ENCODE measurements at regions not wholly inside any gene's neighbourhood (a gene's known extent, or its start where the extent isn't known, plus 50 kb on each side); places are given as distances from the start of the nearest gene placed in this dataset.

DNA sequence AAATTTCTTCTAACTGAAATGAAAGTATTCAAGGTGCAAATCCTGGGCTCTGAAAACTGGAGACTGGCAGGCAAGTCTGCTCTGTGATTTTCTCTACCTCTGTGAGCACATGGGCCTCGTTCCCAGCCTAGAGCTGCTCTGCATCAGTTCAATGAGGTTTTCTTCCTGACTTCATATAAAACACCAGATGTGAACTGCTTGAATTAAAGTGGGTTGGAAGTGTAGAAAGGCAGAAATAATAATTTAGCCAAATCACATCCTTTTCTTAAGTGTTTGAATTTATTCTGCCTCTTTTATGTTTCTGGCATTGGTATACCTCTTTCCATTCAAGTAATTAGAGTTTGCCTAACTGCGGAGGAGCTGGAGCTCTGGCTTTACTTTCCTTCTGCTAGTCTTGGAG is 540.8 kb downstream of the OLFM4 start:
- no peaks in the 10 kb centered on the region for H3K9me3 ChIP-seq
- H3K27ac ChIP-seq: no peak overlapping the region
- no peaks in the 10 kb centered on the region for H3K36me3 ChIP-seq
- TF ChIP-seq POLR2AphosphoS5 (IDR thresholded peaks at IDR 0.05; ENCODE audit: insufficient read depth in 1 of 2, low read depth in 1 of 2): no peak
- no peak for TF ChIP-seq CTCF (IDR thresholded peaks at IDR 0.05)
- no peak for TF ChIP-seq POLR2A (IDR thresholded peaks at IDR 0.05)
- H3K4me3 ChIP-seq: no peak overlapping the region
- no peak for DNase-seq (ENCODE audit: extremely low spot score in 2 of 2)
- intact Hi-C loops (cut with DNase I): no loop called here
- no peaks in the 10 kb centered on the region for H3K4me1 ChIP-seq
- no peaks in the 10 kb centered on the region for H3K27me3 ChIP-seq

GRCh38 chr13:53601113-53601512 is 572.5 kb downstream of the OLFM4 start:
- H3K4me1 ChIP-seq: no peaks in the 10 kb centered on the region
- no peak for DNase-seq (ENCODE audit: extremely low spot score in 2 of 2)
- no peak for TF ChIP-seq POLR2A (IDR thresholded peaks at IDR 0.05)
- TF ChIP-seq POLR2AphosphoS5 (IDR thresholded peaks at IDR 0.05; ENCODE audit: insufficient read depth in 1 of 2, low read depth in 1 of 2): no peak
- no peak for TF ChIP-seq CTCF (IDR thresholded peaks at IDR 0.05)
- H3K4me3 ChIP-seq: no peak overlapping the region
- intact Hi-C loops (cut with DNase I): no loop called here
- H3K27ac ChIP-seq: no peak overlapping the region
- no peaks in the 10 kb centered on the region for H3K9me3 ChIP-seq
- H3K27me3 ChIP-seq: no peaks in the 10 kb centered on the region
- no peaks in the 10 kb centered on the region for H3K36me3 ChIP-seq

DNA sequence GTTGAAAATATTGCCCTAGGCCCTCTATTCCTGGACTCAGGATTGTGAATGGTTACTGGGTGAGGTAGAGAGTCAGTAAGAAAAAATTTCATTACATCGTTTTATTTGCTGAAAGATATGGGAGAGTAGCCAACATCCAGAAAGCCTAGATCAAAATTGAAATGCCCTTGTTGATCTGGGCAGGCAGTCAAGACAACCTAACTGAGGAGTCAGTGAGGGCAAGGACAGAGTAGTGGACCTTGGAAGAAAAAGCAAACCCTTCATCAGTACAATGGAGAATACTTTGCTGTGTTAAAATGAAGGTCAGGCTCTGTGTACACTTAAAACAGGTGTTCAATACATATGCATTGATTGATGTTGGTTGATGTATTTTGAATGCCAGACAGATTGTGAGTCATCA is 576.7 kb downstream of the OLFM4 start:
- Histone ChIP-seq H3K9me3 (no peaks in the 10 kb centered on the region), H3K4me3 (no peak overlapping the region), H3K27ac (no peak overlapping the region), H3K4me1 (no peaks in the 10 kb centered on the region), H3K36me3 (no peaks in the 10 kb centered on the region), H3K27me3 (no peaks in the 10 kb centered on the region)
- intact Hi-C loops (cut with DNase I): no loop called here
- no peak for DNase-seq (ENCODE audit: extremely low spot score in 2 of 2)
- TF ChIP-seq CTCF (IDR thresholded peaks at IDR 0.05) (no peak), POLR2AphosphoS5 (IDR thresholded peaks at IDR 0.05; ENCODE audit: insufficient read depth in 1 of 2, low read depth in 1 of 2) (no peak), POLR2A (IDR thresholded peaks at IDR 0.05) (no peak)

DNA sequence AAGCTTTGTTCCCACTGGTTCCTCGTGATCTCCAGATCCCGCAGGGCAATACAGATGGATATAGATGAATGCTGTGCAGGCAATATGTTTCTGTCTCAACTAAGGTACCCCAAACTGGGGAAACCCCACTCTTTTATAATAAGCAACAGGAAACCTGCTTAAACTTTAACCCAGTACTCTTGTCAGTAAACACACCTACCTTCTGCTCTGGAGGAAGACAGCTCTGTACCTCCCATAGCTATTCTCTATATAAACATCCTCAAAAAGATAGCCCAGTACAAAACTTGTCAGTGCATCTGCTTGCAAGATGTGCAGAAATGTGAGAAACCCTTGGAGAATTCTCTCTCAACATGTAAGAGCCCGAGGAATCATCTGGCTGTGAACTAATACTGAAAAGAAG is 583.6 kb downstream of the OLFM4 start:
- TF ChIP-seq POLR2A (IDR thresholded peaks at IDR 0.05): no peak
- no peak for TF ChIP-seq POLR2AphosphoS5 (IDR thresholded peaks at IDR 0.05; ENCODE audit: insufficient read depth in 1 of 2, low read depth in 1 of 2)
- no peak for TF ChIP-seq CTCF (IDR thresholded peaks at IDR 0.05)
- Histone ChIP-seq H3K27ac (no peak overlapping the region), H3K4me3 (no peak overlapping the region), H3K36me3 (no peaks in the 10 kb centered on the region), H3K9me3 (no peaks in the 10 kb centered on the region), H3K4me1 (no peaks in the 10 kb centered on the region), H3K27me3 (no peaks in the 10 kb centered on the region)
- intact Hi-C loops (cut with DNase I): no loop called here
- no peak for DNase-seq (ENCODE audit: extremely low spot score in 2 of 2)

DNA sequence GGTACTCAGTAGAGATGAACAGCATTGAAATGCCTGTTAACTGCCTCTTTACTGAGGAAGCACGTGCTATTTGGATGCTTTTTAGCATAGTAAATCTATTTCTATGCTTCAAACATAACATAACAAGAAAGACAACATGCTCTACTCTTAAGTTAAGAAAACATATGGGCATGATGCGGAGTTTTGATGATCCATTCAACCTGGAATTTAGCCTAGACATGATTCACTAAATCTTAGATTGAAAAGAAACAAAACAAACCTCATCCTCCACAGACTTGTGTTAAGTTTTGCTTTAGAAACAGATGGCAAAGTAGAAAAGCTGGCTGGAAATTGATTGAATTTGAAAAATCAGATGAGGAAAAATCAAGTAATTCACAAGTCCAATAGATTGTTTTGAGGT is 593.8 kb downstream of the OLFM4 start:
- H3K4me3 ChIP-seq: no peak overlapping the region
- TF ChIP-seq POLR2A (IDR thresholded peaks at IDR 0.05) (no peak), CTCF (IDR thresholded peaks at IDR 0.05) (no peak), POLR2AphosphoS5 (IDR thresholded peaks at IDR 0.05; ENCODE audit: insufficient read depth in 1 of 2, low read depth in 1 of 2) (no peak)
- H3K36me3 ChIP-seq: no peaks in the 10 kb centered on the region
- H3K4me1 ChIP-seq: no peaks in the 10 kb centered on the region
- H3K9me3 ChIP-seq: no peaks in the 10 kb centered on the region
- no peak for DNase-seq (ENCODE audit: extremely low spot score in 2 of 2)
- H3K27me3 ChIP-seq: no peaks in the 10 kb centered on the region
- intact Hi-C loops (cut with DNase I): no loop called here
- no peak overlapping the region for H3K27ac ChIP-seq
